Cerebellar cortex (tissue), 1 donor: ENCODE measurements at regions not wholly inside any gene's neighbourhood (a gene's known extent, or its start where the extent isn't known, plus 50 kb on each side); places are given as distances from the start of the nearest gene placed in this dataset.
"Not testable (repeated sequence)": the region's sequence is repeated elsewhere in the genome, so short reads cannot be mapped to it uniquely, and the experiment has no call there.

ENCODE experiments used
- DNase-seq: peaks from one replicate; pipeline ENCODE4 v3.0.0-alpha.2; 2015; ENCODE audit warnings: low spot score

DNA sequence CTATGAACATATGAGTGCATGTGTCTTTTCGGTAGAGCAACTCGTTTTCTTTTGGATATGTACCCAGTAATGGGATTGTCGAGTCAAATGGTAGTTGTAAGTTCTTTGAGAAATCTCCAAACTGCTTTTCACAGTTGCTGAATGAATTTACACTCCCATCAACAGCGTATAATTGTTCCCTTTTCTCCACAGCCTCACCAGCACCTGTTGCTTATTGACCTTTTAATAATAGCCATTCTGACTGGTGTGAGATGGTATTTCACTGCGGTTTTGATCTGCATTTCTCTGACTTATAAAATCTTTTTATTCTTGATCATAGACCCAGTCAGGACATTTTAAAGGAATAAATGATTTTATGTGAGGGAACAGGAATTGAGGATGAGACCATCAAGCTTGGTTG, 165.0 kb upstream of the KCTD3 start:
- DNase-seq = no peak

DNA sequence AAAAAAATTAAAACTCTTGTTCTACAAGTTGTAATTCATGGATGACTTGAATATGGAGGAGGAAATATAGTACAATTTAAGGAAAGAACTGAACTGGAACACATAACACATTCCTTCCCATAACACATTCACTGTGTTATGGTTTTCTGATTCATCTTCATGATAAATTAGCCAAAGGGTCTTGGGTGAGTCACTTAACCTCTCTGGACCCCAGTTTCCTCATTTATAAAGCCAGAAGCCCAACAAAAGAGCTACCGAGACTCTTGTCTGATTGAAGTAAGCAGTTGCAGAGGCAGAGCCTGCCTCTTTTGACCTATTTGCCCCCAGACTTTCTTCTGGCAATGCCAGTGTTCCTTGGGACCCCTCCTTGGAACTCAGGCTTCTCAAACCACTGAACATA, 161.9 kb upstream of the KCTD3 start:
- no peak for DNase-seq

DNA sequence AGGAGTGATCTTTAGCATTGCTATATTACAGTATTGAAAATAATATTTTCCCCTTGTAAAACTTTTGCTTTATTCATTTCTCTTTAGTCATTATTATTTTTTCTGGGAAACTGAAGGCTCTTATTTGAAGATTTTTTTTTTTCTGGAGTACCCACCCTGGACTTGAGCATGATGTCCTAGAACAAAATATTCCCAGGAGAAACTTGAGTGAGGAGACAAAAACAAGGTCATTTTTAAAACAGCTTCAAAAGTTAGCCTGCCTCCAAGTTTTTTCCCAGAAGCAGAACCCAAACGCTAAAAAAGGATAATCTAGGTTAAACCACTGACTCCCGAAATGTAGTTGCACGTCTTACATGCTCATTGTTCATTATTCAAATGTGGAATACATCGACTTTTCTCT, 160.2 kb upstream of the KCTD3 start:
- no peak for DNase-seq

DNA sequence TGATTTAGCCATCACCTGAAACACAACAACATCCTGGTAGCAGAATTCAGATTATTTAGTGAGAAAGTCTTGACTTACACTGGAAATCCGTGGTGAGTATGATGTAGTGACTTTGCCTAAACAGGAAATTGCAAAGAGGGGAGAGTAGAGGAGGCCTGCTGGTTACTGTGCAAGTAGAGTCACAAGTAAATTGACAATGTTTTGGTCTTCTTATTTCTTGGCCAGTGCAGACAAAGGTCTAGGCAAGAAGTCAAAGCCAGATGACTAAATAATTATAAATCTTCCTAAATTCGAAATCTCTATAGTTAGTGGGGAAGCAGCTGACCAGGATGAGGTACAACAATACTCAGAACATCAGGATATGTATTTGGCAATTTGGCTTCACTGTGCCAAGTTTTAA, 159.5 kb upstream of the KCTD3 start:
- DNase-seq = no peak

- DNase-seq = not testable (repeated sequence)
Measured at GRCh38 chr1:215409546-215409945, 157.6 kb upstream of the KCTD3 start.

DNA sequence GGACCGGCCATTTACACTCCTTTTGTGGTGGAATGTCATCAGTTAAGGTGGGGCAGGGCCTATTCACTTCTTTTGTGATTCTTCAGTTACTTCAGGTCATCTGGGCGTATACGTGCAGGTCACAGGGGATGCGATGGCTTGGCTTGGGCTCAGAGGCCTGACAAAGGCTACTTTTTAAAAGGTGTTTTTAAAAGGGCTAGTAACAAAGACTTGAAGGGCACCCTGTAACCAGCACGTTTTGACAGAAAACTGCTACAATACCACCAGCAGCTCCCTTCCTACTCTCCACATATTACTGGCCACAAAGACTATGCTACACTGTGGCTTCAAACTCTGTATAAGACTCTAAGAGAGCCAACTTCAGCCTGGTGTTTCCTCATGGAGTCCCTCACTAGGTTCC, 151.6 kb upstream of the KCTD3 start:
- not testable (repeated sequence) for DNase-seq

GRCh38 chr1:215416497-215416896, 150.6 kb upstream of the KCTD3 start:
- no peak for DNase-seq

DNA sequence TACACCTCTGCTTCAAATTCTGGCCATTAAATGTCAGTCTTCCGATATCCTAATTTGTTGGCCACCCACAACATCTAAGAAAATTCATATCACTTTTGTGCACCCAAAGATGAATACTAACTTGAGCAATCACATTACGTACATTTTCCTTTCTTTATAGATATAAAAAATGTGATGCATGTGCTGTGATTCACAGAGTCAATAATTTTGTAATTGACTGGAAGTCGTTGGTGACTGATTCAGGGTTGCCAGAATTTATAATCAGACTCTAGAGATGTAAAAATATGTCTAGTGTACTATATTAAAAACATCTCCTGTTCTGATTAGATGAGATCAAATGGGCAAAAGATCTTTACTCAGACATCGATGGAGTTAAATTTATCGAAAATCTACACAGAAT, 150.0 kb upstream of the KCTD3 start:
- DNase-seq = no peak

DNA sequence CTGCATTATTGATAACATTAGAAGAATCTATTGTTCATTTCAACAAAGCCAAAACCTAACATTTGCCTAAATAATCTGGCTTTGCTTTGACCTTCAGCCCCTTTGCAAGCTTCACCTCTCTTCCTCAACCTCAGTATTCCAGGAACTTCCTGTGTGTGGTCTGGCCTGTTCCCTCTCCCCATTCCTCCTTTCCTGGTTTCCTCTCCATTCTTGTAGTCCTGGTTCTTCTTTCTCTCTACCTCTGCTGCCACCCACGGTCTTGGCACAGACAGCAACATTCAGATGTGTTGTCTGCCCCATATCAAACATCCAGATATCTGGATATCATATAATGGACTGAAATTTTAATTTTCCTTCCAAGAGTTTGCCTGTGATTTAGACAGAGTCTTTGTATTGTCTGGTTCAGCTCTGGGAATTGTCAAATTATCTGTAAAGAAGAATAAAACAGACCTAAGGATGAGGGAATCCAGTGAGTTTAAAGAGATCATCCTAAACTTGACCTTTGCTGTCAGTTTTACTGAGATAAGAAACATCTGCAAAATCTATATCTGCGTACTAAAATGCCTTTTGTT, 148.1 kb upstream of the KCTD3 start:
- no peak for DNase-seq

DNA sequence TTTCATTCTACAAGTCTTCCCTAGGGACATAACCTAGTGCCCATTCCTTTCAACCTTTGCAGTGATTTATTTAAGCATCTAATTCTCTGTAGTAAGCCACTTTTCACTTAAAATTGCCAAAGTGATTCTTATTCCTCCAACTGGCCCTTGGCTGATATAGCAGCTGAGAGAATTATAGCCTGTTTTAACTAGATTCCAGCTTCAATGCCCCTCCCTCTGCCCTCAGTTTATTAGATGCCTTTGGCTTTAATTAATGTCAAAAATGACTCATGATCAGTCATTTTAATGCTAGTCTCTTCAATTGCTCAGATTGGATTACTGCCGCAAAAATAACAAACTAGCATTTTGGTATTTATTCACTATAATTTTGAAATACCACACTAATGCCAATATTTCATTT, 145.4 kb upstream of the KCTD3 start:
- DNase-seq = no peak

- no peak for DNase-seq
Measured at GRCh38 chr1:215423288-215423687, 143.8 kb upstream of the KCTD3 start.

- DNase-seq = no peak
Measured at GRCh38 chr1:215425138-215425537, 142.0 kb upstream of the KCTD3 start.

GRCh38 chr1:215426101-215426500, 141.0 kb upstream of the KCTD3 start:
- no peak for DNase-seq

DNA sequence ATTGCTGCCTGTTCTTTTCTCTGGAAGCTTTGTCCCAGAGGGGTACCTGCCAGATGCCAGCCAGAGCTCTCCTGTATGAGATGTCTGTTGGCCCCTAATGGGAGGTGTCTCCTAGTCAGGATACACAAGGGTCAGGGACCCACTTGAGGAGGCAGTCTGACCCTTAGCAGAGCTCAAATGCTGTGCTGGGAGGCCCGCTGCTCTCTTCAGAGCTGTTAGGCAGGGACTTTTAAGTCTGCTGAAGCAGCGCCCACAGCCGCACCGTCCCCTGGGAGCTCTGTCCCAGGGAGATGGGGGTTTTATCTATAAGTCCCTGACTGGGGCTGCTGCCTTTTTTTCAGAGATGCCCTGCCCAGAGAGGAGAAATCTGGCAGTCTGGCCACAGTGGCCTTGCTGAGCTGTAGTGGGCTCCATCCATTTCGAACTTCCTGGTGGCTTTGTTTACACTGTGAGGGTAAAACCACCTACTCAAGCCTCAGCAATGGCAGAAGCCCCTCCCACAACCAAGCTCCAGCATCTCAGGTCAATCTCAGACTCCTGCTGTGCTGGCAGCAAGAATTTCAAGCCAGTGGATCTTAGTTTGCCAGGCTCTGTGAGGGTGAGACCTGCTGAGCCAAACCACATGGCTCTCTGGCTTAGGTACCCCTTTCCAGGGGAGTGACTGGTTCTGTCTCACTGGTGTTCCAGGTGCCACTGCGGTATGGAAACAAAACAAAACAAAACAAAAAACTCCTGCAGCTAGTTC, 134.4 kb upstream of the KCTD3 start:
- not testable (repeated sequence) for DNase-seq

DNA sequence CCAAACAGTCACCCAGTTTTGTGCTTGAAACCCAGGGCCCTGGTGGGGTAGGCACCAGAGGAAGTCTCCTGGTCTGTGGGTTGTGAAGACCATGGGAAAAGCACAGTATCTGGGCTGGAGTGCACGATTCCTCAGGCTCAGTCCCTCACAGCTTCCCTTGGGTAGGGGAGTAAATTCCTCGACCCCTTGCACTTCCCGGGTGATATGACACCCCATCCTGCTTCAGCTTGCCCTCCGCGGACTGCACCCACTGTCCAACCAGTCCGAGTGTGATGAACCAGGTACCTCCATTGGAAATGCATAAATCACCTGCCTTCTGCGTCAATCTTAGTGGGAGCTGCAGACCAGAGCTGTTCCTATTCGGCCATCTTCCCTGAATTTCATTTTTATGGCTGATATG, 133.9 kb upstream of the KCTD3 start:
- DNase-seq = no peak

DNA sequence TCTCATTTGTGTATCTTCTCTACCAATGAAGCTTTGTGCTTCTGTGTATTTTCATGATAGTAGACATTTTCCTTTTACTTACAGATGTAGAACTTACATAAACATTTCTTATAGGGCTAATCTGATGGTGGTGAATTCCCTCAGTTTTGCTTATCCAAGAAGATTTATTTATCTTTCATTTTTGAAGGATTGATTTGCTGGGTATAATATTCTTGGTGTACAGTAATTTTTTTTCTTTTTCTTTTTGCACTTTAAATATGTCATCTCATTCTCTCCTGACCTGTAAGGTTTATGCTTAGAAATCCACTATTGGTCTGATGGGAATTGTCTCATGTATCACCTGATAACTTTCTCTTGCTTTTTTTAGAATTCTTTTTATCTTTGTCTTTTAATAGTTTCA, 127.6 kb upstream of the KCTD3 start:
- no peak for DNase-seq

GRCh38 chr1:215444715-215445414, 122.2 kb upstream of the KCTD3 start:
- DNase-seq = no peak

DNA sequence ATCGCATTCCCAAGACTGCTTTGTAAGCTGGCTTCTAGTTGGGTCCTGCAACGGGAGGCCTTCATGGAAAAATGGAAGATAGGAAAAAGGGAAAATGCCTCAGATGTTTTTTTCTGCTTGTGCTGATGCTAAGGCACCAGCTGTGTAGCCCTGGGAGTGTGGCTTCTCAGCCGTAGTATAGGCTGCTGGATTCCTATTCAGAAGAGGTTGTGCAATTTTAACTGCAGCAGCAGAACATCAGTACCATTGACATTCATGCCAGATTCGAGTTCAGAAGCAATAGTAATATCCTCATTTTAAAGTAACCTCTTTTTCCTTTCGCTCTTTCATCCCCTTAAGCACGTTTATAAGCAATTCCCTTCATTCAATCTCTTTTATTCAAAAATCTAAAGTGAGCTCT, 119.1 kb upstream of the KCTD3 start:
- DNase-seq = not testable (repeated sequence)

GRCh38 chr1:215449147-215449546, 118.0 kb upstream of the KCTD3 start:
- not testable (repeated sequence) for DNase-seq

- DNase-seq = no peak
Measured at GRCh38 chr1:215453440-215453839, 113.7 kb upstream of the KCTD3 start.

DNA sequence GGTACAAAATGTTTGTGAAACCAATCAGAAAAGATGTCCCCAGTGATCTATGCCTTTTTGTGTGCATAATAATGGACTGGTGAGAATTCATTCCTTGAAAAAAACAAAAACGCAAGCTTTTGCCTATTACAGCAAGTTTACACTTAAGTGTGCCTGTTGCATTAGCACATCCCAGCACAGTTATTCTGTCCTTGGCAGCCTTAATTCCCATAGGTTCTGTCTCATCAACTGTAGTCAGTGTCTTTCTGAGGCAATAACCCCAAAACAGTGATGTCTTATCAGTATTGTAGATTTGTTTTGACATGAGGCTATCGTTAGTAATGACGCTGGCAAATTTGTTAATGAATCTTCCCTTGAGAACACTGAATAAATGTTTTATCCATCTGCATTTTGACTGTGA, 109.9 kb upstream of the KCTD3 start:
- DNase-seq = no peak

DNA sequence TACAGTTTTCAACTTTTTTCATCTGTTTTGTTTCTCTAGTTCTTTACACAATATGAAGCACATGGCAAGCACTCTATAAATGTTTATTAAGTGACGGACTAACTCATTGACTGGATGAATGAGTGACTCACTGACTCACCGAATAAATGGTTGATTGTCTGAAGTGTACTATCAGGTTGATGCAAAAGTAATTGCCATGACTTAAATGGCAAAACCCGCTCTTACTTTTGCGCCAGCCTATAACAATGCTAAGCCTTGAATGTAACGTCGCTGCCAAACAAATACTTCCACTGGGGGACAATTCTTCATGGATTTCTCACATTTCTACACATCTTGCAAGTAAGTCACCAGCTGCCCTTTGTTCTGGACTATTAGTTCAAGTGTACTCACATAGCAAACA, 109.0 kb upstream of the KCTD3 start:
- DNase-seq = no peak

- no peak for DNase-seq
Measured at GRCh38 chr1:215458562-215458961, 108.5 kb upstream of the KCTD3 start.
